B cell (primary cell): ENCODE measurements at regions not wholly inside any gene's neighbourhood (a gene's known extent, or its start where the extent isn't known, plus 50 kb on each side); places are given as distances from the start of the nearest gene placed in this dataset.

ENCODE experiments used
- EZH2 ChIP-seq: IDR thresholded peaks from 2 replicates; pipeline ENCODE4 v1.6.1; 2012; ENCODE audit warnings: borderline replicate concordance, low read depth, mild to moderate bottlenecking, moderate library complexity, low read length; ENCODE audit not compliant: insufficient read depth, poor library complexity, severe bottlenecking
- TF ChIP-seq, protein P1 (sequence below): fragments of 200-600 bp; IDR thresholded peaks from one replicate; pipeline ENCODE4 v1.8.0; 2022; ENCODE audit warnings: antibody characterized with exemption, mild to moderate bottlenecking

GRCh38 chr7:125255810-125256209, 326.2 kb upstream of the POT1 start:
- TF ChIP-seq, protein P1, sequence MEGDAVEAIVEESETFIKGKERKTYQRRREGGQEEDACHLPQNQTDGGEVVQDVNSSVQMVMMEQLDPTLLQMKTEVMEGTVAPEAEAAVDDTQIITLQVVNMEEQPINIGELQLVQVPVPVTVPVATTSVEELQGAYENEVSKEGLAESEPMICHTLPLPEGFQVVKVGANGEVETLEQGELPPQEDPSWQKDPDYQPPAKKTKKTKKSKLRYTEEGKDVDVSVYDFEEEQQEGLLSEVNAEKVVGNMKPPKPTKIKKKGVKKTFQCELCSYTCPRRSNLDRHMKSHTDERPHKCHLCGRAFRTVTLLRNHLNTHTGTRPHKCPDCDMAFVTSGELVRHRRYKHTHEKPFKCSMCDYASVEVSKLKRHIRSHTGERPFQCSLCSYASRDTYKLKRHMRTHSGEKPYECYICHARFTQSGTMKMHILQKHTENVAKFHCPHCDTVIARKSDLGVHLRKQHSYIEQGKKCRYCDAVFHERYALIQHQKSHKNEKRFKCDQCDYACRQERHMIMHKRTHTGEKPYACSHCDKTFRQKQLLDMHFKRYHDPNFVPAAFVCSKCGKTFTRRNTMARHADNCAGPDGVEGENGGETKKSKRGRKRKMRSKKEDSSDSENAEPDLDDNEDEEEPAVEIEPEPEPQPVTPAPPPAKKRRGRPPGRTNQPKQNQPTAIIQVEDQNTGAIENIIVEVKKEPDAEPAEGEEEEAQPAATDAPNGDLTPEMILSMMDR, result no peak
- no peak for TF ChIP-seq EZH2
